Lower leg skin (tissue), 4 donors: ENCODE measurements at regions not wholly inside any gene's neighbourhood (a gene's known extent, or its start where the extent isn't known, plus 50 kb on each side); places are given as distances from the start of the nearest gene placed in this dataset.
"Not testable (repeated sequence)": the region's sequence is repeated elsewhere in the genome, so short reads cannot be mapped to it uniquely, and the experiment has no call there.

Experiments
- DNase-seq, 2 donors: peaks; one replicate each; pipeline ENCODE4 v3.0.0-alpha.2; 2019; ENCODE audit warnings: low spot score in 2 of 2
- H3K4me3 ChIP-seq: fragments of 200-600 bp; sonication (generic); 2 replicates; pipeline ENCODE4 v1.5.1; 2017; ENCODE audit warnings: mild to moderate bottlenecking, low read depth; ENCODE audit not compliant: poor library complexity, severe bottlenecking
- POLR2A ChIP-seq, 2 donors: fragments of 450-650 bp; IDR thresholded peaks; one replicate each; pipeline ENCODE4 v1.6.1; 2016 to 2017; ENCODE audit warnings: antibody characterized with exemption in 2 of 2, mild to moderate bottlenecking in 1 of 2, moderate library complexity in 1 of 2
- WGBS, 2 donors: methylation state at CpG; one replicate each; pipeline ENCODE4 v1.1.5; 2018; 5-methylcytosine and 5-hydroxymethylcytosine counted together
- intact Hi-C: fragments of 100-400 bp; cut with DNase I; formaldehyde crosslinking; loops from one replicate; pipeline ENCODE4 v1.15.0; 2023; ENCODE audit warnings: low total_unique reads
- TF ChIP-seq, protein P1 (sequence below), 3 donors: fragments of 450-650 bp; IDR thresholded peaks; one replicate each; pipeline ENCODE4 v1.5.1; 2016; ENCODE audit warnings: antibody characterized with exemption in 3 of 3, mild to moderate bottlenecking in 3 of 3, moderate library complexity in 2 of 3

DNA sequence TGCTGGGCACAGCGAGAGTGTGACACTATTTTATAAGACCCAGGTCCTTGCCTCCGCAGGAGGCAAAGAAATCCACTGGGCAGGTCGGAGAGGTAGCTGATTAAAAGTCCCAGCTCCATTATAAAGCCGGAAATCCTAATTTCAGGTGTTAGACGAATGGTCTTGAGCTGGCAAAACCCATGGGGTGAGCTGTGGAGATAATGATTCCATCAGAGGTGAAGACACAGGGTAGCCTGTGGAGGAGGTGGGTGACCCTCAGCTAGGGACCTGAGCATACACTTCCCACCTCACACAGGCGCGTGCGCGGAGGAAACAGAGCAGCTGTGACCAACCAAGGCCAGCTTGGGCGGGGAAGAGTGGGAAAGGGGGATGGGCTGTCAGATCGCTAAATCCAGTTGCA lies 201.7 kb upstream of the CXCR4 start:
- 83 to 90% methylated on average over 11 of the region's 11 CpGs for WGBS, 2 donors
- TF ChIP-seq POLR2A (IDR thresholded peaks at IDR 0.05): no peak
- TF ChIP-seq, protein P1, sequence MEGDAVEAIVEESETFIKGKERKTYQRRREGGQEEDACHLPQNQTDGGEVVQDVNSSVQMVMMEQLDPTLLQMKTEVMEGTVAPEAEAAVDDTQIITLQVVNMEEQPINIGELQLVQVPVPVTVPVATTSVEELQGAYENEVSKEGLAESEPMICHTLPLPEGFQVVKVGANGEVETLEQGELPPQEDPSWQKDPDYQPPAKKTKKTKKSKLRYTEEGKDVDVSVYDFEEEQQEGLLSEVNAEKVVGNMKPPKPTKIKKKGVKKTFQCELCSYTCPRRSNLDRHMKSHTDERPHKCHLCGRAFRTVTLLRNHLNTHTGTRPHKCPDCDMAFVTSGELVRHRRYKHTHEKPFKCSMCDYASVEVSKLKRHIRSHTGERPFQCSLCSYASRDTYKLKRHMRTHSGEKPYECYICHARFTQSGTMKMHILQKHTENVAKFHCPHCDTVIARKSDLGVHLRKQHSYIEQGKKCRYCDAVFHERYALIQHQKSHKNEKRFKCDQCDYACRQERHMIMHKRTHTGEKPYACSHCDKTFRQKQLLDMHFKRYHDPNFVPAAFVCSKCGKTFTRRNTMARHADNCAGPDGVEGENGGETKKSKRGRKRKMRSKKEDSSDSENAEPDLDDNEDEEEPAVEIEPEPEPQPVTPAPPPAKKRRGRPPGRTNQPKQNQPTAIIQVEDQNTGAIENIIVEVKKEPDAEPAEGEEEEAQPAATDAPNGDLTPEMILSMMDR (IDR thresholded peaks at IDR 0.05): no peak
- intact Hi-C loops: no loop called here
- DNase-seq: no peak
- no peak overlapping the region for H3K4me3 ChIP-seq

DNA sequence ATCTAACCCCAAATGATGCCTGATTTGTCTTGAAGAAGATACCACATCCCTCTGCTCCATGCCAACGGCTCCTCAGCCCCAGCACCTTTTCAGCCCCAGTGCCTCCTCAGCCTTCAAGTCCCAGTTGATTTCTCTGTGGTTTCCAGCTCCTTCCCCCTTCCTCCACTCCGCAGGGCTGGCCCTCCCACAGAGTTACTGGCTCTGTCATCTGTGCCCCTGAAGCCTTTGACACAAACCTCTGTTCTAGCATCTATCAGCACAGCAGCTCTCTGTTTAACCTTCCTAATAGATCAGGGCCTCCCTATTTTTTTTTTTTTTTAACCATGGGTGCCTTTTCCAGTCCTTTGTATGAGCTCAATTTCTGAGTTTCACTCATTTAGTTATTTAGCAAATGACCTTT lies 201.3 kb upstream of the CXCR4 start:
- WGBS, 2 donors: 53 to 61% methylated on average over 2 of the region's 2 CpGs
- no peak overlapping the region for H3K4me3 ChIP-seq
- TF ChIP-seq, protein P1 (IDR thresholded peaks at IDR 0.05): no peak
- TF ChIP-seq POLR2A (IDR thresholded peaks at IDR 0.05): no peak
- no peak for DNase-seq
- intact Hi-C loops: no loop called here

DNA sequence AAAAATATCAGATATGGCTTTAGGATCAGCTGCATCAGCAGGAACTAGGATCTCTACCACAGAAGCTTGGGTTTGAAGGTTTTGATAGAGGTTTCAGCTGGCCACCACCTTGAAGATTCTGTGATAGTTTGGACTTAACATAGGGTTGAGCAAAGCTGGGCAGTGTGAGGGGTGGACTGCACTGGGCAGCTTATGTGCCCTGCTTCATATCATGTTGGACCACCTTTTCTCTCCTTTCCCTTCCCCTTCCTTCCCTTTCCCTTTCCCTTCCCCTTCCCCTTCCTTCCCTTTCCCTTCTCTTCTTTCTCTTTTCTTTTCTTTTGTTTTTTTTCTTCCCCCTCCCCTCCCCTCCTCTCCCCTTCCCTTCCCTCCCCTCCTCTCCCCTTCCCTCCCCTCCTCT lies 196.3 kb upstream of the CXCR4 start:
- TF ChIP-seq, protein P1 (IDR thresholded peaks at IDR 0.05): no peak
- no peak for TF ChIP-seq POLR2A (IDR thresholded peaks at IDR 0.05)
- no peak for DNase-seq
- H3K4me3 ChIP-seq: no peak overlapping the region
- intact Hi-C loops: no loop called here

DNA sequence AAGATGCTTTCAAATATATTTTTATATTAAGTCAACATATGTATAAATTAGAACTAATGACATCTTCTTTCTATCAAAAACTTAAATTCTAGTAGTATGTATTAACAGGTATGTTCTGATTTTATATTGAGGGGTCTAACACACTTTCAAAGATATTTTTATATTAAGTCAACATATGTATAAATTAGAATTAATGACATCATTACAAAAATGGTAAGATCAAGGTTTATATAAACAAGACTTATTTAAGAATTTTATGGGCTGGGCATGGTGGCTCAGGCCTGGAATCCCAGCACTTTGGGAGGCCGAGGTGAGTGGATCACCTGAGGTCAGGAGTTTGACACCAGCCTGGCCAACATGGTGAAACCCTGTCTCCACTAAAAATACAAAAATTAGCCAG lies 194.6 kb upstream of the CXCR4 start:
- 96 to 100% methylated on average over 1 of the region's 1 CpG for WGBS, 2 donors
- H3K4me3 ChIP-seq, DNase-seq, intact Hi-C loops: not testable (repeated sequence)

DNA sequence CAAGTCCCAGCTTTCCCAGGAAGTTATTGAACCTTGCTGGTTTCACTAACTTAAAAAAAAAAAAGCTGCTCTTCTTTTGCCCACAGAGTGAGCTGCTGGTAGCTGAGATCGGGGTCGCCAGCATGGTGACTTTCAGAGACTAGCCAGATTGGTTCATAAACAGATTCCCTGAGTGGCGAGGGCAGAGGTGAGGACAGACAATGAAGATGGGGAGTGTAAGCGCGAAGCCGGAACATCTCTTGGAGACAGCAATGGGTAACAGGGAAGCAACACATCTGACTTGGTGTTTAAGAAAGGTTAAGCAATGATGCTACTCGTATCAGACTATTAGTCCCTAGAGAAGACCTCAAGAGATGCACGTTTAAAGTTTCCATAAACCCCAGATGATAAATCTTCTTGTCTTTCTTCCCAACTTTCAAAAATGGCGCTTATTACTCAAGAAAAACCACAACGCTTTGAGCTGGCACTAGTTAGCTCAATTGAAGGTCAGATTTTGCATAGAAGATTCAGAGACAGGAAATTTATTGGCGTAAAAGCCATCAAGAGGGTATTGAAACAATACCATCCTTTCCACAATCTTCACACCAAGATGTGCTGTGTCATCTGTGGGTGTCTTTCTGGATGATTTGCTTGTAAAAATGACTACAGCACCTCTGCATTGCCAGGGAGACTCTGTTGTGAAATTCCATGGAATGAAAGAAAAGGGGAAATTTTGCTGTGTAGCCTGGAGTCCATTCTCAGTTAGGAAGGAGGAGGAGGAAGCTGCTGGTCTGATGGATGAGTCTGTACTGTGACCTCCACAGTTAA lies 193.1 kb upstream of the CXCR4 start:
- no peak overlapping the region for H3K4me3 ChIP-seq
- DNase-seq: no peak
- 77 to 81% methylated on average over 11 of the region's 11 CpGs for WGBS, 2 donors
- intact Hi-C loops: no loop called here
- no peak for TF ChIP-seq POLR2A (IDR thresholded peaks at IDR 0.05)
- TF ChIP-seq, protein P1 (IDR thresholded peaks at IDR 0.05): no peak

DNA sequence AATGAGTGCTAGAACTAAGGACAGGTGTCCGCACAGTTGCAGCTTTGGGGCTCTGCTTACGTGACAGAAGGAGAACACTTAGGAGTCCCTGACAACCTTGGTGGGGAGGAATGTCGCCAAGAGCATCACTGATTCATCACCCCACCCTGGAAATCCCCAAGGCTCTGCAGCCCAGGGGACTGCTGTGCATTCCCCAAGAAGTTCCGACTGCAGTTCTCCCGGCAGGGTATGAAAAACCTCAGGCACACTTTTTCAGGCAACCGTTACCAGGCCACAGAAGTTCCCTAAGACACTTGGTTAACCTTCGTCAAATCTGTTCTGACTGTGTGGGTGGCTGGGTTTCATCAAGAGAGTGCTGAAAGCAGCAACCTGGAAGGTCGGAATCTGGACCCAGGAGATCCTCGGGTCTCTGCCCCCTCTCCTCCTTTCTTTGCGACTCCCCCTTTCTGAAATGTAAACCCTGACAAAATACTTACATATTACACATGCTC lies 192.1 kb upstream of the CXCR4 start:
- 53 to 61% methylated on average over 10 of the region's 10 CpGs for WGBS, 2 donors
- TF ChIP-seq, protein P1 (IDR thresholded peaks at IDR 0.05): no peak
- TF ChIP-seq POLR2A (IDR thresholded peaks at IDR 0.05): no peak
- intact Hi-C loops: no loop called here
- no peak overlapping the region for H3K4me3 ChIP-seq
- DNase-seq: no peak
